H1 (cell line): ENCODE measurements at regions not wholly inside any gene's neighbourhood (a gene's known extent, or its start where the extent isn't known, plus 50 kb on each side); places are given as distances from the start of the nearest gene placed in this dataset.

ENCODE experiments used
- EGR1 ChIP-seq: IDR thresholded peaks from 2 replicates; pipeline ENCODE4 v1.6.1; 2011; ENCODE audit warnings: low read depth, low read length, borderline replicate concordance
- EZH2 ChIP-seq: fragments of 200-600 bp; sonication (generic); IDR thresholded peaks from 2 replicates; pipeline ENCODE4 v1.7.1; 2012; ENCODE audit warnings: low read depth, mild to moderate bottlenecking, moderate library complexity, low read length, inconsistent platforms; ENCODE audit not compliant: severe bottlenecking

DNA sequence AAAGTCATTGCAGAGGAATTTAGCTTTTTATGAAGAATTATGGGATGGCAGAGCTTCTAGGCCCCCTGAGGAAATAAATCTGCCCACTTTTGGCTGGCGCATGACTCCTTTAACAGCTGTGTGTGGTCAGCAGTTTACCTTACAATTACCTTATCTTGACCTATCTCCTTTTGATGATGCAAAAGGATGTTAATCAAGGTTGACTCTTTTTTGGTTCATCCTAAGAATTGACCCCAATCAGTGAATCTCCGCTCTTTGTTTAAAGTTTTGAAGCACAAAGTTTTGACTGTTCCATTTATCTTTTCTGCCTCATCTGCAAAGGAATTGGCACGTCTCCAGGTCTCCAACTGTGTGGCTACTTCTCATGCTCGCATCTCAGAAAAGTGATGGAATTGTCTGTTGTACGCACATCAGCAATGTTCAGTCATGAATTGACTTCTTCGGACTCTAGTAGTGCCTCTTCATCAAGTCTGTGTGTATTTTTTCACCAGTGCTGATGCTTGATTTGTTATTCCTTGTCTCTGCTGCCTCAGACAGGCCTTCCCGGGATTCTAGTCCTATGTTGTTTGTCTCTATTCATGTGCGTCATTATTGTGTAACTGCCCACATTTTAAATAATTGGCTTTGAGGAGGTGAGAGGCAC lies 196.2 kb upstream of the CFAP20DC start:
- TF ChIP-seq EZH2 (no peak), EGR1 (no peak)
